ENCODE measurements at regions not wholly inside any gene's neighbourhood (a gene's known extent, or its start where the extent isn't known, plus 50 kb on each side); places are given as distances from the start of the nearest gene placed in this dataset.

GRCh38 chr21:16742741-16743140, 770.1 kb upstream of the CXADR start:
- DNase-seq (ENCODE audit: low read depth in 6 of 9, low spot score in 9 of 9) = no peak
- H3K27me3 ChIP-seq (ENCODE audit: control insufficient read depth in 2 of 2, insufficient read depth in 1 of 2, low read length in 1 of 2) = no peaks in the 10 kb centered on the region
- peak overlapping the region in 1 of 2 donors; percentile 65 for H3K27ac ChIP-seq (ENCODE audit: low read depth in 1 of 2, low read length in 1 of 2)
- WGBS = 89% methylated on average over 5 of the region's 5 CpGs
- peaks cover 0 to 1% of the 10 kb centered on the region in 2 donors for H3K9me3 ChIP-seq (ENCODE audit: control insufficient read depth in 2 of 2, insufficient read depth in 1 of 2, low read length in 1 of 2)
- H3K4me3 ChIP-seq (ENCODE audit: low read length in 2 of 2) = no peak overlapping the region
- H3K36me3 ChIP-seq (ENCODE audit: control insufficient read depth in 2 of 2, insufficient read depth in 2 of 2, low read length in 1 of 2) = no peaks in the 10 kb centered on the region
- H3K4me1 ChIP-seq (ENCODE audit: control insufficient read depth in 2 of 2, insufficient read depth in 2 of 2, low read length in 2 of 2) = no peaks in the 10 kb centered on the region

- DNase-seq (ENCODE audit: low read depth in 6 of 9, low spot score in 9 of 9) = no peak
- Histone ChIP-seq H3K4me1 (ENCODE audit: control insufficient read depth in 2 of 2, insufficient read depth in 2 of 2, low read length in 2 of 2) (no peaks in the 10 kb centered on the region), H3K36me3 (ENCODE audit: control insufficient read depth in 2 of 2, insufficient read depth in 2 of 2, low read length in 1 of 2) (no peaks in the 10 kb centered on the region), H3K9me3 (ENCODE audit: control insufficient read depth in 2 of 2, insufficient read depth in 1 of 2, low read length in 1 of 2) (peaks cover 0 to 1% of the 10 kb centered on the region in 2 donors), H3K4me3 (ENCODE audit: low read length in 2 of 2) (no peak overlapping the region), H3K27ac (ENCODE audit: low read depth in 1 of 2, low read length in 1 of 2) (peak overlapping the region in 1 of 2 donors; percentile 65), H3K27me3 (ENCODE audit: control insufficient read depth in 2 of 2, insufficient read depth in 1 of 2, low read length in 1 of 2) (no peaks in the 10 kb centered on the region)
- 95% methylated on average over 1 of the region's 1 CpG for WGBS
Observed at GRCh38 chr21:16743317-16743716, 769.5 kb upstream of the CXADR start.

GRCh38 chr21:16750926-16751325, 761.9 kb upstream of the CXADR start:
- Histone ChIP-seq H3K27me3 (ENCODE audit: control insufficient read depth in 2 of 2, insufficient read depth in 1 of 2, low read length in 1 of 2) (no peaks in the 10 kb centered on the region), H3K9me3 (ENCODE audit: control insufficient read depth in 2 of 2, insufficient read depth in 1 of 2, low read length in 1 of 2) (no peaks in the 10 kb centered on the region), H3K36me3 (ENCODE audit: control insufficient read depth in 2 of 2, insufficient read depth in 2 of 2, low read length in 1 of 2) (no peaks in the 10 kb centered on the region), H3K4me1 (ENCODE audit: control insufficient read depth in 2 of 2, insufficient read depth in 2 of 2, low read length in 2 of 2) (no peaks in the 10 kb centered on the region), H3K4me3 (ENCODE audit: low read length in 2 of 2) (no peak overlapping the region), H3K27ac (ENCODE audit: low read depth in 1 of 2, low read length in 1 of 2) (peak overlapping the region in 1 of 2 donors; percentile 73)
- no peak for DNase-seq (ENCODE audit: low read depth in 6 of 9, low spot score in 9 of 9)
- WGBS = 82% methylated on average over 3 of the region's 3 CpGs

- peak in 1 of 9 donors; percentile 19 for DNase-seq (ENCODE audit: low read depth in 6 of 9, low spot score in 9 of 9)
- Histone ChIP-seq H3K27ac (ENCODE audit: low read depth in 1 of 2, low read length in 1 of 2) (no peak overlapping the region), H3K36me3 (ENCODE audit: control insufficient read depth in 2 of 2, insufficient read depth in 2 of 2, low read length in 1 of 2) (no peaks in the 10 kb centered on the region), H3K4me1 (ENCODE audit: control insufficient read depth in 2 of 2, insufficient read depth in 2 of 2, low read length in 2 of 2) (no peaks in the 10 kb centered on the region), H3K27me3 (ENCODE audit: control insufficient read depth in 2 of 2, insufficient read depth in 1 of 2, low read length in 1 of 2) (no peaks in the 10 kb centered on the region), H3K4me3 (ENCODE audit: low read length in 2 of 2) (no peak overlapping the region), H3K9me3 (ENCODE audit: control insufficient read depth in 2 of 2, insufficient read depth in 1 of 2, low read length in 1 of 2) (peaks cover 0 to 2% of the 10 kb centered on the region in 2 donors)
- 92% methylated on average over 2 of the region's 2 CpGs for WGBS
Observed at GRCh38 chr21:16751695-16752474, 761.0 kb upstream of the CXADR start.

GRCh38 chr21:16752475-16752857, 760.4 kb upstream of the CXADR start:
- no peak overlapping the region for H3K27ac ChIP-seq (ENCODE audit: low read depth in 1 of 2, low read length in 1 of 2)
- H3K4me1 ChIP-seq (ENCODE audit: control insufficient read depth in 2 of 2, insufficient read depth in 2 of 2, low read length in 2 of 2) = no peaks in the 10 kb centered on the region
- 97% methylated on average over 1 of the region's 1 CpG for WGBS
- H3K4me3 ChIP-seq (ENCODE audit: low read length in 2 of 2) = no peak overlapping the region
- H3K27me3 ChIP-seq (ENCODE audit: control insufficient read depth in 2 of 2, insufficient read depth in 1 of 2, low read length in 1 of 2) = no peaks in the 10 kb centered on the region
- DNase-seq (ENCODE audit: low read depth in 6 of 9, low spot score in 9 of 9) = no peak
- H3K36me3 ChIP-seq (ENCODE audit: control insufficient read depth in 2 of 2, insufficient read depth in 2 of 2, low read length in 1 of 2) = no peaks in the 10 kb centered on the region
- peaks cover 0 to 2% of the 10 kb centered on the region in 2 donors for H3K9me3 ChIP-seq (ENCODE audit: control insufficient read depth in 2 of 2, insufficient read depth in 1 of 2, low read length in 1 of 2)

- Histone ChIP-seq H3K4me3 (ENCODE audit: low read length in 2 of 2) (no peak overlapping the region), H3K36me3 (ENCODE audit: control insufficient read depth in 2 of 2, insufficient read depth in 2 of 2, low read length in 1 of 2) (no peaks in the 10 kb centered on the region), H3K27ac (ENCODE audit: low read depth in 1 of 2, low read length in 1 of 2) (no peak overlapping the region), H3K27me3 (ENCODE audit: control insufficient read depth in 2 of 2, insufficient read depth in 1 of 2, low read length in 1 of 2) (no peaks in the 10 kb centered on the region), H3K4me1 (ENCODE audit: control insufficient read depth in 2 of 2, insufficient read depth in 2 of 2, low read length in 2 of 2) (no peaks in the 10 kb centered on the region), H3K9me3 (ENCODE audit: control insufficient read depth in 2 of 2, insufficient read depth in 1 of 2, low read length in 1 of 2) (peaks cover 0 to 2% of the 10 kb centered on the region in 2 donors)
- no peak for DNase-seq (ENCODE audit: low read depth in 6 of 9, low spot score in 9 of 9)
Observed at GRCh38 chr21:16755061-16755460, 757.8 kb upstream of the CXADR start.

- H3K4me1 ChIP-seq (ENCODE audit: control insufficient read depth in 2 of 2, insufficient read depth in 2 of 2, low read length in 2 of 2) = no peaks in the 10 kb centered on the region
- no peak for DNase-seq (ENCODE audit: low read depth in 6 of 9, low spot score in 9 of 9)
- 90% methylated on average over 2 of the region's 2 CpGs for WGBS
- H3K4me3 ChIP-seq (ENCODE audit: low read length in 2 of 2) = no peak overlapping the region
- no peaks in the 10 kb centered on the region for H3K27me3 ChIP-seq (ENCODE audit: control insufficient read depth in 2 of 2, insufficient read depth in 1 of 2, low read length in 1 of 2)
- no peak overlapping the region for H3K27ac ChIP-seq (ENCODE audit: low read depth in 1 of 2, low read length in 1 of 2)
- H3K9me3 ChIP-seq (ENCODE audit: control insufficient read depth in 2 of 2, insufficient read depth in 1 of 2, low read length in 1 of 2) = no peaks in the 10 kb centered on the region
- H3K36me3 ChIP-seq (ENCODE audit: control insufficient read depth in 2 of 2, insufficient read depth in 2 of 2, low read length in 1 of 2) = no peaks in the 10 kb centered on the region
Observed at GRCh38 chr21:16767201-16767600, 745.6 kb upstream of the CXADR start.

GRCh38 chr21:16768096-16768495, 744.7 kb upstream of the CXADR start:
- no peaks in the 10 kb centered on the region for H3K36me3 ChIP-seq (ENCODE audit: control insufficient read depth in 2 of 2, insufficient read depth in 2 of 2, low read length in 1 of 2)
- H3K27ac ChIP-seq (ENCODE audit: low read depth in 1 of 2, low read length in 1 of 2) = no peak overlapping the region
- DNase-seq (ENCODE audit: low read depth in 6 of 9, low spot score in 9 of 9) = no peak
- H3K4me1 ChIP-seq (ENCODE audit: control insufficient read depth in 2 of 2, insufficient read depth in 2 of 2, low read length in 2 of 2) = no peaks in the 10 kb centered on the region
- no peaks in the 10 kb centered on the region for H3K9me3 ChIP-seq (ENCODE audit: control insufficient read depth in 2 of 2, insufficient read depth in 1 of 2, low read length in 1 of 2)
- no peak overlapping the region for H3K4me3 ChIP-seq (ENCODE audit: low read length in 2 of 2)
- H3K27me3 ChIP-seq (ENCODE audit: control insufficient read depth in 2 of 2, insufficient read depth in 1 of 2, low read length in 1 of 2) = no peaks in the 10 kb centered on the region
- WGBS = 91% methylated on average over 3 of the region's 3 CpGs

GRCh38 chr21:16770266-16770665, 742.6 kb upstream of the CXADR start:
- Histone ChIP-seq H3K36me3 (ENCODE audit: control insufficient read depth in 2 of 2, insufficient read depth in 2 of 2, low read length in 1 of 2) (no peaks in the 10 kb centered on the region), H3K27ac (ENCODE audit: low read depth in 1 of 2, low read length in 1 of 2) (no peak overlapping the region), H3K27me3 (ENCODE audit: control insufficient read depth in 2 of 2, insufficient read depth in 1 of 2, low read length in 1 of 2) (no peaks in the 10 kb centered on the region), H3K4me3 (ENCODE audit: low read length in 2 of 2) (no peak overlapping the region), H3K4me1 (ENCODE audit: control insufficient read depth in 2 of 2, insufficient read depth in 2 of 2, low read length in 2 of 2) (no peaks in the 10 kb centered on the region), H3K9me3 (ENCODE audit: control insufficient read depth in 2 of 2, insufficient read depth in 1 of 2, low read length in 1 of 2) (no peaks in the 10 kb centered on the region)
- no peak for DNase-seq (ENCODE audit: low read depth in 6 of 9, low spot score in 9 of 9)
